ENCODE measurements at regions not wholly inside any gene's neighbourhood (a gene's known extent, or its start where the extent isn't known, plus 50 kb on each side); places are given as distances from the start of the nearest gene placed in this dataset.

- Histone ChIP-seq H2AFZ (ENCODE audit: low read depth) (no peak overlapping the region), H3K79me2 (ENCODE audit: insufficient read depth, low read depth) (no peaks in the 10 kb centered on the region), H3K4me1 (ENCODE audit: low read depth, poor library complexity, severe bottlenecking) (no peaks in the 10 kb centered on the region), H3K9ac (no peak overlapping the region), H3K4me3 (IDR thresholded peaks at IDR 0.05; ENCODE audit: insufficient read depth, low read depth, low read length) (no peak overlapping the region), H4K20me1 (ENCODE audit: insufficient read depth) (no peaks in the 10 kb centered on the region), H3K27me3 (ENCODE audit: insufficient read depth, low read depth) (no peaks in the 10 kb centered on the region), H3K27ac (no peak overlapping the region), H3K4me2 (no peak overlapping the region), H3K36me3 (ENCODE audit: insufficient read depth) (no peaks in the 10 kb centered on the region)
- TF ChIP-seq, protein P1, sequence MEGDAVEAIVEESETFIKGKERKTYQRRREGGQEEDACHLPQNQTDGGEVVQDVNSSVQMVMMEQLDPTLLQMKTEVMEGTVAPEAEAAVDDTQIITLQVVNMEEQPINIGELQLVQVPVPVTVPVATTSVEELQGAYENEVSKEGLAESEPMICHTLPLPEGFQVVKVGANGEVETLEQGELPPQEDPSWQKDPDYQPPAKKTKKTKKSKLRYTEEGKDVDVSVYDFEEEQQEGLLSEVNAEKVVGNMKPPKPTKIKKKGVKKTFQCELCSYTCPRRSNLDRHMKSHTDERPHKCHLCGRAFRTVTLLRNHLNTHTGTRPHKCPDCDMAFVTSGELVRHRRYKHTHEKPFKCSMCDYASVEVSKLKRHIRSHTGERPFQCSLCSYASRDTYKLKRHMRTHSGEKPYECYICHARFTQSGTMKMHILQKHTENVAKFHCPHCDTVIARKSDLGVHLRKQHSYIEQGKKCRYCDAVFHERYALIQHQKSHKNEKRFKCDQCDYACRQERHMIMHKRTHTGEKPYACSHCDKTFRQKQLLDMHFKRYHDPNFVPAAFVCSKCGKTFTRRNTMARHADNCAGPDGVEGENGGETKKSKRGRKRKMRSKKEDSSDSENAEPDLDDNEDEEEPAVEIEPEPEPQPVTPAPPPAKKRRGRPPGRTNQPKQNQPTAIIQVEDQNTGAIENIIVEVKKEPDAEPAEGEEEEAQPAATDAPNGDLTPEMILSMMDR (conservative IDR thresholded peaks at IDR 0.05; ENCODE audit: low read depth, low read length): no peak
Observed at GRCh38 chr20:41925476-41925875, 307.3 kb upstream of the CHD6 start.

- no peak overlapping the region for H2AFZ ChIP-seq (ENCODE audit: low read depth)
- no peaks in the 10 kb centered on the region for H3K27me3 ChIP-seq (ENCODE audit: insufficient read depth, low read depth)
- H3K4me3 ChIP-seq (IDR thresholded peaks at IDR 0.05; ENCODE audit: insufficient read depth, low read depth, low read length): no peak overlapping the region
- H3K4me2 ChIP-seq: no peak overlapping the region
- H3K36me3 ChIP-seq (ENCODE audit: insufficient read depth): no peaks in the 10 kb centered on the region
- no peaks in the 10 kb centered on the region for H3K79me2 ChIP-seq (ENCODE audit: insufficient read depth, low read depth)
- TF ChIP-seq, protein P1 (conservative IDR thresholded peaks at IDR 0.05; ENCODE audit: low read depth, low read length): no peak
- no peak overlapping the region for H3K27ac ChIP-seq
- H4K20me1 ChIP-seq (ENCODE audit: insufficient read depth): no peaks in the 10 kb centered on the region
- no peaks in the 10 kb centered on the region for H3K4me1 ChIP-seq (ENCODE audit: low read depth, poor library complexity, severe bottlenecking)
- H3K9ac ChIP-seq: no peak overlapping the region
Observed at GRCh38 chr20:41923624-41924023, 305.4 kb upstream of the CHD6 start.

DNA sequence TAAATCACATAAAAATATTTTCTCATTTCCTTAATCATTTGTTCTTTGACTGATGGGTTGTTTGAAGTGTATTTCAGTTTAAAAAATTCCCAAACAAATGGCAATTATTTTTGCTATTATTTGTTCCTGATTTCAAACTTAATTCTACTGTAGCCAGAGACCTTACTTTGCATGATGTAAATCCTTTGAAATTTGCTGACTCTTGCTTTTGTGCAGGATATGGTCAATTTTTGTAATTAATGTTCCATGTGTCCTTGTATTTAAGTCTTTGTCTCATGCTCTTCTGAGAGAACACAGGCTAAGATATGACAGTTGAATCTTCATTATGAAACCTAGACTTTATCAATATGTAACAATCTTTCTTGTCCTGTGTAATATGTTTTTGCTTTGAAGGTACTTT is 295.0 kb upstream of the CHD6 start:
- H3K9ac ChIP-seq: no peak overlapping the region
- TF ChIP-seq, protein P1 (conservative IDR thresholded peaks at IDR 0.05; ENCODE audit: low read depth, low read length): no peak

DNA sequence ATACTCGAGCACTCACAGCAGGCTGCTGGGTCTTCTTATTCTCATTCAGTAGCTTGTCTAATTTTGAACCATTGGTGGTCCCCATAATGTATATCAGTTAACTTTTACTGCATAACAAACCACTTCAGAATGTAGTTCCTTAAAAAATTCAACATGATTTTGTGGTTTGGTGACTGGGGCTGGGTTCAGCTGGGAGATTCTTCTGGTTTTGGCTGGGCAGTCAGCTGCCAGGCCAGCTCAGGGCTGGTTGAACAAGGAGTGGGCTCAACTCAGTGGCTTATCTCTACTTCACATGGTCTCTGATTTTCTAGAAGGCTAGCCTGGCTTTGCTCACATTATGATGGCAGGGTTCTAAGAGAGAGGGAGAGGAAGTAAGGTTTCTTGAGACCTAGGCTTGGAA is 292.4 kb upstream of the CHD6 start:
- TF ChIP-seq, protein P1 (conservative IDR thresholded peaks at IDR 0.05; ENCODE audit: low read depth, low read length): no peak
- no peaks in the 10 kb centered on the region for H4K20me1 ChIP-seq (ENCODE audit: insufficient read depth)
- H2AFZ ChIP-seq (ENCODE audit: low read depth): no peak overlapping the region
- peaks cover 10% of the 10 kb centered on the region for H3K4me1 ChIP-seq (ENCODE audit: low read depth, poor library complexity, severe bottlenecking)
- H3K79me2 ChIP-seq (ENCODE audit: insufficient read depth, low read depth): no peaks in the 10 kb centered on the region
- H3K27ac ChIP-seq: no peak overlapping the region
- H3K36me3 ChIP-seq (ENCODE audit: insufficient read depth): no peaks in the 10 kb centered on the region
- H3K9ac ChIP-seq: no peak overlapping the region
- H3K4me3 ChIP-seq (IDR thresholded peaks at IDR 0.05; ENCODE audit: insufficient read depth, low read depth, low read length): no peak overlapping the region
- H3K27me3 ChIP-seq (ENCODE audit: insufficient read depth, low read depth): no peaks in the 10 kb centered on the region
- H3K4me2 ChIP-seq: no peak overlapping the region

More for the DNA sequence above, 295.0 kb upstream of the CHD6 start:
- H3K36me3 ChIP-seq (ENCODE audit: insufficient read depth): no peaks in the 10 kb centered on the region
- no peaks in the 10 kb centered on the region for H4K20me1 ChIP-seq (ENCODE audit: insufficient read depth)
- H3K4me2 ChIP-seq: no peak overlapping the region
- no peak overlapping the region for H2AFZ ChIP-seq (ENCODE audit: low read depth)
- no peak overlapping the region for H3K4me3 ChIP-seq (IDR thresholded peaks at IDR 0.05; ENCODE audit: insufficient read depth, low read depth, low read length)
- H3K4me1 ChIP-seq (ENCODE audit: low read depth, poor library complexity, severe bottlenecking): peaks cover 10% of the 10 kb centered on the region
- H3K79me2 ChIP-seq (ENCODE audit: insufficient read depth, low read depth): no peaks in the 10 kb centered on the region
- H3K27me3 ChIP-seq (ENCODE audit: insufficient read depth, low read depth): no peaks in the 10 kb centered on the region
- no peak overlapping the region for H3K27ac ChIP-seq
